ENCODE measurements at regions not wholly inside any gene's neighbourhood (a gene's known extent, or its start where the extent isn't known, plus 50 kb on each side); places are given as distances from the start of the nearest gene placed in this dataset.

- no peaks in the 10 kb centered on the region for H3K36me3 ChIP-seq
- intact Hi-C loops (cut with DNase I): no loop called here
- WGBS, 2 donors: 88 to 91% methylated on average over 7 of the region's 7 CpGs
- no peak for DNase-seq
- H3K27ac ChIP-seq: no peak overlapping the region
- no peaks in the 10 kb centered on the region for H3K4me1 ChIP-seq
- TF ChIP-seq POLR2AphosphoS5 (IDR thresholded peaks at IDR 0.05) (no peak), CTCF (IDR thresholded peaks at IDR 0.05) (no peak), POLR2A (IDR thresholded peaks at IDR 0.05) (no peak), EP300 (IDR thresholded peaks at IDR 0.05) (no peak)
- H3K27me3 ChIP-seq: no peaks in the 10 kb centered on the region
- no peak overlapping the region for H3K4me3 ChIP-seq
- H3K9me3 ChIP-seq: no peaks in the 10 kb centered on the region
Measured at GRCh38 chr18:40440088-40440487, 1514.9 kb upstream of the PIK3C3 start.

- H3K27me3 ChIP-seq: no peaks in the 10 kb centered on the region
- DNase-seq: no peak
- WGBS, 2 donors: 54 to 81% methylated on average over 3 of the region's 3 CpGs
- intact Hi-C loops (cut with DNase I): no loop called here
- no peak for TF ChIP-seq POLR2AphosphoS5 (IDR thresholded peaks at IDR 0.05)
- no peak for TF ChIP-seq POLR2A (IDR thresholded peaks at IDR 0.05)
- TF ChIP-seq EP300 (IDR thresholded peaks at IDR 0.05): no peak
- TF ChIP-seq CTCF (IDR thresholded peaks at IDR 0.05): no peak
- H3K27ac ChIP-seq: no peak overlapping the region
- H3K9me3 ChIP-seq: no peaks in the 10 kb centered on the region
- H3K36me3 ChIP-seq: no peaks in the 10 kb centered on the region
- no peaks in the 10 kb centered on the region for H3K4me1 ChIP-seq
- no peak overlapping the region for H3K4me3 ChIP-seq
Measured at GRCh38 chr18:40437517-40437916, 1517.5 kb upstream of the PIK3C3 start.

- WGBS, 2 donors: 49 to 61% methylated on average over 6 of the region's 6 CpGs
- Histone ChIP-seq H3K4me3 (no peak overlapping the region), H3K27ac (no peak overlapping the region), H3K36me3 (no peaks in the 10 kb centered on the region), H3K4me1 (peaks cover 0 to 9% (median 3%) of the 10 kb centered on the region in 4 donors), H3K9me3 (no peaks in the 10 kb centered on the region), H3K27me3 (no peaks in the 10 kb centered on the region)
- intact Hi-C loops (cut with DNase I): no loop called here
- DNase-seq: no peak
- TF ChIP-seq POLR2A (IDR thresholded peaks at IDR 0.05) (no peak), CTCF (IDR thresholded peaks at IDR 0.05) (no peak), EP300 (IDR thresholded peaks at IDR 0.05) (no peak), POLR2AphosphoS5 (IDR thresholded peaks at IDR 0.05) (no peak)
Measured at GRCh38 chr18:40431071-40431985, 1523.7 kb upstream of the PIK3C3 start.

GRCh38 chr18:40423291-40423690 lies 1531.7 kb upstream of the PIK3C3 start:
- H3K9me3 ChIP-seq: peaks cover 0 to 2% (median 0%) of the 10 kb centered on the region in 4 donors
- WGBS, 2 donors: 67 to 90% methylated on average over 2 of the region's 2 CpGs
- TF ChIP-seq POLR2A (IDR thresholded peaks at IDR 0.05) (no peak), POLR2AphosphoS5 (IDR thresholded peaks at IDR 0.05) (no peak), EP300 (IDR thresholded peaks at IDR 0.05) (no peak), CTCF (IDR thresholded peaks at IDR 0.05) (no peak)
- intact Hi-C loops (cut with DNase I): no loop called here
- no peak overlapping the region for H3K27ac ChIP-seq
- no peak for DNase-seq
- no peak overlapping the region for H3K4me3 ChIP-seq
- no peaks in the 10 kb centered on the region for H3K4me1 ChIP-seq
- no peaks in the 10 kb centered on the region for H3K36me3 ChIP-seq
- no peaks in the 10 kb centered on the region for H3K27me3 ChIP-seq

All from sigmoid colon (tissue), 6 donors.